HCEC 1CT (cell line): ENCODE measurements at regions not wholly inside any gene's neighbourhood (a gene's known extent, or its start where the extent isn't known, plus 50 kb on each side); places are given as distances from the start of the nearest gene placed in this dataset.
"Not testable (repeated sequence)": the region's sequence is repeated elsewhere in the genome, so short reads cannot be mapped to it uniquely, and the experiment has no call there.

ENCODE experiments used
- DNase-seq: peaks from one replicate; pipeline ENCODE4 v3.0.0-alpha.2; 2017

GRCh38 chr11:96794152-96794551, 404.3 kb downstream of the JRKL start:
- no peak for DNase-seq

- no peak for DNase-seq
These were observed 408.6 kb downstream of the JRKL start for GRCh38 chr11:96798445-96798844.

GRCh38 chr11:96815236-96815635, 425.4 kb downstream of the JRKL start:
- DNase-seq, result no peak

- peak; percentile 55 for DNase-seq
These were observed 427.9 kb downstream of the JRKL start for GRCh38 chr11:96817482-96818399.

- peak; percentile 20 for DNase-seq
These were observed 437.4 kb downstream of the JRKL start for GRCh38 chr11:96827164-96827563.

- DNase-seq, result no peak
These were observed 452.0 kb downstream of the JRKL start for GRCh38 chr11:96841792-96842191.

GRCh38 chr11:96842731-96843130, 452.9 kb downstream of the JRKL start:
- DNase-seq, result no peak

GRCh38 chr11:96854425-96854824, 464.6 kb downstream of the JRKL start:
- no peak for DNase-seq

GRCh38 chr11:96861722-96862121, 471.9 kb downstream of the JRKL start:
- DNase-seq, result not testable (repeated sequence)

- no peak for DNase-seq
These were observed 473.7 kb downstream of the JRKL start for GRCh38 chr11:96863520-96863919.

GRCh38 chr11:96865020-96865419, 475.2 kb downstream of the JRKL start:
- DNase-seq, result no peak

GRCh38 chr11:96869207-96869606, 479.4 kb downstream of the JRKL start:
- DNase-seq, result peak; percentile 67

GRCh38 chr11:96875712-96876111, 485.9 kb downstream of the JRKL start:
- DNase-seq, result peak; percentile 2

GRCh38 chr11:96878299-96879051, 488.7 kb downstream of the JRKL start:
- DNase-seq, result no peak

- not testable (repeated sequence) for DNase-seq
These were observed 492.8 kb downstream of the JRKL start for GRCh38 chr11:96882622-96883021.

GRCh38 chr11:96885405-96885804, 495.6 kb downstream of the JRKL start:
- no peak for DNase-seq

GRCh38 chr11:96885912-96886311, 496.1 kb downstream of the JRKL start:
- no peak for DNase-seq

GRCh38 chr11:96893988-96894387, 504.2 kb downstream of the JRKL start:
- no peak for DNase-seq

GRCh38 chr11:96894587-96894986, 504.8 kb downstream of the JRKL start:
- no peak for DNase-seq

- no peak for DNase-seq
These were observed 510.2 kb downstream of the JRKL start for GRCh38 chr11:96899971-96900370.

GRCh38 chr11:96905143-96905542, 515.3 kb downstream of the JRKL start:
- no peak for DNase-seq

GRCh38 chr11:96905663-96906062, 515.9 kb downstream of the JRKL start:
- DNase-seq, result no peak

- no peak for DNase-seq
These were observed 516.7 kb downstream of the JRKL start for GRCh38 chr11:96906476-96906875.

GRCh38 chr11:96925862-96926261, 536.0 kb downstream of the JRKL start:
- no peak for DNase-seq
